GM21576 (cell line): ENCODE measurements at regions not wholly inside any gene's neighbourhood (a gene's known extent, or its start where the extent isn't known, plus 50 kb on each side); places are given as distances from the start of the nearest gene placed in this dataset.
"Not testable (repeated sequence)": the region's sequence is repeated elsewhere in the genome, so short reads cannot be mapped to it uniquely, and the experiment has no call there.

Experiments
- ATAC-seq: cut with Tn5 transposase; IDR thresholded peaks from one replicate; pipeline ENCODE4 v1.9.1; 2021; ENCODE audit warnings: mild to moderate bottlenecking, moderate library complexity; ENCODE audit not compliant: unreplicated experiment

DNA sequence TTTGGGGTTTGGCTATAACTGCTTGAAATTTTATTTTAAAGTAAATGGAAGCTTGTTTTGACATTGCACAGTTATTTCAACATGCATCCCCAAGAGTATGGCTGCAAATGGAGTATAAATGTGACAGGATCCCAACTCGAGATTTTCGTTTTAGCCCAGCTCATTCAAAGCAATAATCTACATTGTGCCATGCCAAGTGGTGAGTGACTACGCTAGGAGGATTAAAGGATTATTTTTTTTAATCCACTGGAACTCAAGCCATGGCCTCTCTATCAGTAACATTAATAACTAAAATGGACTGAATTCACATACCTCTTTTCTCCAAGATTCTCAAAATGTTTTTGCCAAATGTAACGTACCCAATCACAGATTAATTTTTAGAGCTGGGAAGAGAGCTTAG lies 60.6 kb upstream of the AUTS2 start:
- ATAC-seq = no peak

DNA sequence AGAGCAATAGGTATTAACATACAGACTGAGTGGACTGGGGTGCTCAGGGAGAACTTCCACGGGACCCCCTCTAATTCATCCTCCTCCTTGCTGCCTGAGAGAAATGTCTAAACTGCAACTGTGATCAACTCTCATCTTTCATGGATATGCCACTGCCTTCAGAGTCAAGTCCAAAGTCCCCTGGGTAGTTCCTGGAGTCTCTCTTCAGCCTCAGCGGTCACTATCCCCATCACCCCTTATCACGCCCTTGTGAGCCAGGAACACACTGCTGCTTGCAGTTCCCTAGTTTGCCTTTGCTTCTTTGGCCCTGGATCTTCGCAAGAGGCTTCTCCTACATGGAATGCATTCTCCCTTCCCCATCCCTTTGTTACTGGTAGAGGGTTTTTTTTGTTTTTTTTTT lies 58.7 kb upstream of the AUTS2 start:
- no peak for ATAC-seq

DNA sequence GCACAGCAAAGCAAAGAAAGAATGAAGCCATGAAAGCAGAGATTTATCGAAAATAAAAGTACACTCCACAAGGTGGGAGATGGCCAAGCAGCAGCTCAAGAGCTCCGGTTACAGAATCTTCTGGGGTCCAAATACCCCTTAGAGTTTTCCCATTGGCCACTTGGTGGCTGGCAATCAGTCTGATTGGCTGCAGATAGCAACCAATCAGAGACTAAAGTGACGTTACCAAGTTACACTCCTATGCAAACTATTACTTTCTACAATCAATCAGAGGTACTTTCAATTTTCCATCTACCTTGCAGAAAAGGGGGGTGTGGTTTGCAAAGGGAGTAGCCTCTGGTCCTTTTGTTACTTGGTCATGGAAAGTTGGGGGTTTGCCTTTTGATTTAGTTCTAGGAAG lies 58.0 kb upstream of the AUTS2 start:
- ATAC-seq = no peak

DNA sequence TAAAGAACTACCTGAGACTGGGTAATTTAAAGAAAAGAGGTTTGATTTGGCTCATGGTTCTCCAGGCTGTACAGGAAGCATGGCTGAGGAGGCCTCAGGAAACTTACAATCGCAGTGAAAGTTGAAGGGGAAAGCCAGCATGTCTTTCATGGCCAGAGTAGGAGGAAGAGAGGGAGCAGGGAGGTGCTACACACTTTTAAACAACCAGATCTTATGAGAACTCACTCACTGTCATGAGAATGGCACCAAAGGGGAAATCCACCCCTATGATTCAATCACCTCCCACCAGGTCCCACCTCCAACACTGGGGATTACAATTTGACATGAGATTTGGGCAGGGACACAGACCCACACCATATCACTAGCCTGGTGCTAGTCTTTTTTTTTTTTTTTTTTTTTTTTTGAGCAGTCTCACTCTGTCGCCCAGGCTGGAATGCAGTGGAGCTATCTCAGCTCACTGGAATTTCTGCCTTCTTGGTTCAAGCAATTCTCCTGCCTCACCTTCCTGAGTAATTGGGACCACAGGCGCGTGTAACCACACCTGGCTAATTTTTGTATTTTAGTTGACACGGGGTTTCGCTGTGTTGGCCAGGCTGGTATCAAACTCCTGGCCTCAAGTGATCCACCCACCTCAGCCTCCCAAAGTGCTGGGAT lies 56.4 kb upstream of the AUTS2 start:
- not testable (repeated sequence) for ATAC-seq

DNA sequence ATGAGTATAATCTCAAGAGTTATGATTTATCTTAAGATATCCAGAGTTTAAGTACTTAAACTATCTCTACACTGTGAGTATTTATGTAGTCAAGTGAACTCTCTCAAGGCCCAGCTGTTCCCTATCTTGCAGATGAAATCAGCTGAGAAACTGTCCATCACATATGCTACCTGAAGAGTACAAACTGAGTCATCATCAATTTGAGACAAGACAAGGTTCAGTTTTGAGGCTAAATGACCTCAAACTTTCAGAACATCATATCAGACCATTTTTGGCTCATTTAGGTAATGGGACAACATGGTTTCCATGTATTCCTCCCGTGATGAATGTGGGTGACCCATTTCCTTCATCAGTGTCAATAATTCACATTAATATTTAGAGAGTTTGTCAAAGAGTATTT lies 53.1 kb upstream of the AUTS2 start:
- ATAC-seq = no peak
